ENCODE measurements at regions not wholly inside any gene's neighbourhood (a gene's known extent, or its start where the extent isn't known, plus 50 kb on each side); places are given as distances from the start of the nearest gene placed in this dataset.
A peak's percentile ranks its signal among the peaks of the same experiment; 100 is the strongest.

DNA sequence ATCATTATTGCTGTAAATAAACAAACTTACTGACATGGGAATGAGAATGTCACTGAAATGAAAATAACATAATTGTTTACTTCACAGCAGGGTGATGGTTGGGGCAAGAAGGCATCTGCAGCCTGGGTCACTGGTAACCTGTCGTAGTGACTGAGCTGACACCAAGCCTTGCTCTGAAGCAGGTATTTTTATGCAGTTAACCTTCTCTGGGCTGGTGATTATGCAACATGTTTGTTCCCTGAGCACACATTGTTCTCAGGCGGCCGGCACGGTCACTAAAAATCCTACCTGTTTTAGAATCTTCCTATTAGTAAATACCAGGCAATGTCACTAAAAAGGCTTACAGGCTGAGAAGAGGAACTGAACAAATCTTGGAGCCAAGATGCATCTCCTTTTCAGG is 157.7 kb upstream of the NR3C1 start:
- ChIA-PET CTCF (ENCODE audit: low intra/inter-chr PET ratio, low total read pairs) (no interaction called here), POLR2A (interaction anchor here (0.8 to 1.8 kb wide), 7 partner anchors 9 to 68 kb away, joined by 3 to 12 read pairs (median 4); no protein-coding TSS in a partner anchor)
- Histone ChIP-seq H3K36me3 (replicated peaks in 1 of 2; ENCODE audit: control insufficient read depth in 1 of 2, insufficient read depth in 2 of 2, low read length in 2 of 2) (no peaks in the 10 kb centered on the region), H3K4me3 (replicated peaks in 1 of 3; ENCODE audit: insufficient read depth in 1 of 3, low read depth in 2 of 3, low read length in 3 of 3) (peak overlapping the region; percentile 26 to 44 (median 43)), H2AFZ (ENCODE audit: low read length) (peak overlapping the region; percentile 70), H3K9ac (ENCODE audit: insufficient read depth, low read depth, low read length) (peak overlapping the region; percentile 51; the same call in 1 of the 2 replicates), H3K27me3 (ENCODE audit: control insufficient read depth in 1 of 2, insufficient read depth in 2 of 2, low read length in 2 of 2) (no peaks in the 10 kb centered on the region), H3K79me2 (ENCODE audit: insufficient read depth, low read length) (no peaks in the 10 kb centered on the region), H3K27ac (ENCODE audit: extremely low read length, insufficient read depth, low read length) (peak overlapping the region; percentile 44), H3K4me2 (ENCODE audit: low read depth, low read length) (peak overlapping the region; percentile 80), H3K4me1 (ENCODE audit: insufficient read depth, low read length) (peaks cover 61% of the 10 kb centered on the region), H3K9me3 (ENCODE audit: low read length) (no peaks in the 10 kb centered on the region), H4K20me1 (ENCODE audit: insufficient read depth, low read length) (no peaks in the 10 kb centered on the region)
- intact Hi-C loops (cut with micrococcal nuclease; ENCODE audit: unreplicated experiment) (loop anchor here (10.0 kb wide), 1 partner anchor 156 kb away; the partner anchor contains the start of gene NR3C1), in situ Hi-C loops (cut with HindIII; ENCODE audit: extremely low pct_ligation_motif_present, low pct_unique_long_range_greater_than_20kb) (no loop called here)
- FAIRE-seq = peak; percentile 80
- ATAC-seq = peak; percentile 78
- no TSS peak for BruUV-seq (replicated peaks)
- peak; percentile 72 for DNase-seq (ENCODE audit: low spot score)
- WGBS (ENCODE audit: low lambda C conversion rate) = 0% methylated on average over 4 of the region's 4 CpGs
- no peak for TF ChIP-seq ZNF235 (CRISPR knock-in tag; IDR thresholded peaks at IDR 0.05; ENCODE audit: borderline replicate concordance)
- TF ChIP-seq, protein P1, sequence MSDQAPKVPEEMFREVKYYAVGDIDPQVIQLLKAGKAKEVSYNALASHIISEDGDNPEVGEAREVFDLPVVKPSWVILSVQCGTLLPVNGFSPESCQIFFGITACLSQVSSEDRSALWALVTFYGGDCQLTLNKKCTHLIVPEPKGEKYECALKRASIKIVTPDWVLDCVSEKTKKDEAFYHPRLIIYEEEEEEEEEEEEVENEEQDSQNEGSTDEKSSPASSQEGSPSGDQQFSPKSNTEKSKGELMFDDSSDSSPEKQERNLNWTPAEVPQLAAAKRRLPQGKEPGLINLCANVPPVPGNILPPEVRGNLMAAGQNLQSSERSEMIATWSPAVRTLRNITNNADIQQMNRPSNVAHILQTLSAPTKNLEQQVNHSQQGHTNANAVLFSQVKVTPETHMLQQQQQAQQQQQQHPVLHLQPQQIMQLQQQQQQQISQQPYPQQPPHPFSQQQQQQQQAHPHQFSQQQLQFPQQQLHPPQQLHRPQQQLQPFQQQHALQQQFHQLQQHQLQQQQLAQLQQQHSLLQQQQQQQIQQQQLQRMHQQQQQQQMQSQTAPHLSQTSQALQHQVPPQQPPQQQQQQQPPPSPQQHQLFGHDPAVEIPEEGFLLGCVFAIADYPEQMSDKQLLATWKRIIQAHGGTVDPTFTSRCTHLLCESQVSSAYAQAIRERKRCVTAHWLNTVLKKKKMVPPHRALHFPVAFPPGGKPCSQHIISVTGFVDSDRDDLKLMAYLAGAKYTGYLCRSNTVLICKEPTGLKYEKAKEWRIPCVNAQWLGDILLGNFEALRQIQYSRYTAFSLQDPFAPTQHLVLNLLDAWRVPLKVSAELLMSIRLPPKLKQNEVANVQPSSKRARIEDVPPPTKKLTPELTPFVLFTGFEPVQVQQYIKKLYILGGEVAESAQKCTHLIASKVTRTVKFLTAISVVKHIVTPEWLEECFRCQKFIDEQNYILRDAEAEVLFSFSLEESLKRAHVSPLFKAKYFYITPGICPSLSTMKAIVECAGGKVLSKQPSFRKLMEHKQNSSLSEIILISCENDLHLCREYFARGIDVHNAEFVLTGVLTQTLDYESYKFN (CRISPR knock-in tag; conservative IDR thresholded peaks at IDR 0.05) = peak; percentile 42
- peak; percentile 62 for TF ChIP-seq BCL6 (CRISPR knock-in tag; IDR thresholded peaks at IDR 0.05)
- TF ChIP-seq ZNF335 (CRISPR knock-in tag; IDR thresholded peaks at IDR 0.05) = no peak
- TF ChIP-seq ZNF879 (CRISPR knock-in tag; IDR thresholded peaks at IDR 0.05) = no peak
- TF ChIP-seq RXRB (CRISPR knock-in tag; IDR thresholded peaks at IDR 0.05; ENCODE audit: borderline replicate concordance) = peak; percentile 78
- 0 out of 2 replicates have a peak, but pooled peaks have one; percentile 67 for TF ChIP-seq ZNF792 (CRISPR knock-in tag; IDR thresholded peaks at IDR 0.05)
- peak; percentile 54 for TF ChIP-seq SAP130 (CRISPR knock-in tag; IDR thresholded peaks at IDR 0.05; ENCODE audit: low read depth)
- no peak for TF ChIP-seq FOXP1 (IDR thresholded peaks at IDR 0.05)
- peak; percentile 85 for TF ChIP-seq FOXP1 (CRISPR knock-in tag; IDR thresholded peaks at IDR 0.05)
- peak; percentile 74 for TF ChIP-seq HDAC2 (CRISPR knock-in tag; IDR thresholded peaks at IDR 0.05)
- peak; percentile 31; the same call in 1 of the 2 replicates for TF ChIP-seq ELF3 (CRISPR knock-in tag; IDR thresholded peaks at IDR 0.05)
- no peak for TF ChIP-seq ZNF484 (CRISPR knock-in tag; IDR thresholded peaks at IDR 0.05; ENCODE audit: borderline replicate concordance, low read depth)
- TF ChIP-seq, protein P2, sequence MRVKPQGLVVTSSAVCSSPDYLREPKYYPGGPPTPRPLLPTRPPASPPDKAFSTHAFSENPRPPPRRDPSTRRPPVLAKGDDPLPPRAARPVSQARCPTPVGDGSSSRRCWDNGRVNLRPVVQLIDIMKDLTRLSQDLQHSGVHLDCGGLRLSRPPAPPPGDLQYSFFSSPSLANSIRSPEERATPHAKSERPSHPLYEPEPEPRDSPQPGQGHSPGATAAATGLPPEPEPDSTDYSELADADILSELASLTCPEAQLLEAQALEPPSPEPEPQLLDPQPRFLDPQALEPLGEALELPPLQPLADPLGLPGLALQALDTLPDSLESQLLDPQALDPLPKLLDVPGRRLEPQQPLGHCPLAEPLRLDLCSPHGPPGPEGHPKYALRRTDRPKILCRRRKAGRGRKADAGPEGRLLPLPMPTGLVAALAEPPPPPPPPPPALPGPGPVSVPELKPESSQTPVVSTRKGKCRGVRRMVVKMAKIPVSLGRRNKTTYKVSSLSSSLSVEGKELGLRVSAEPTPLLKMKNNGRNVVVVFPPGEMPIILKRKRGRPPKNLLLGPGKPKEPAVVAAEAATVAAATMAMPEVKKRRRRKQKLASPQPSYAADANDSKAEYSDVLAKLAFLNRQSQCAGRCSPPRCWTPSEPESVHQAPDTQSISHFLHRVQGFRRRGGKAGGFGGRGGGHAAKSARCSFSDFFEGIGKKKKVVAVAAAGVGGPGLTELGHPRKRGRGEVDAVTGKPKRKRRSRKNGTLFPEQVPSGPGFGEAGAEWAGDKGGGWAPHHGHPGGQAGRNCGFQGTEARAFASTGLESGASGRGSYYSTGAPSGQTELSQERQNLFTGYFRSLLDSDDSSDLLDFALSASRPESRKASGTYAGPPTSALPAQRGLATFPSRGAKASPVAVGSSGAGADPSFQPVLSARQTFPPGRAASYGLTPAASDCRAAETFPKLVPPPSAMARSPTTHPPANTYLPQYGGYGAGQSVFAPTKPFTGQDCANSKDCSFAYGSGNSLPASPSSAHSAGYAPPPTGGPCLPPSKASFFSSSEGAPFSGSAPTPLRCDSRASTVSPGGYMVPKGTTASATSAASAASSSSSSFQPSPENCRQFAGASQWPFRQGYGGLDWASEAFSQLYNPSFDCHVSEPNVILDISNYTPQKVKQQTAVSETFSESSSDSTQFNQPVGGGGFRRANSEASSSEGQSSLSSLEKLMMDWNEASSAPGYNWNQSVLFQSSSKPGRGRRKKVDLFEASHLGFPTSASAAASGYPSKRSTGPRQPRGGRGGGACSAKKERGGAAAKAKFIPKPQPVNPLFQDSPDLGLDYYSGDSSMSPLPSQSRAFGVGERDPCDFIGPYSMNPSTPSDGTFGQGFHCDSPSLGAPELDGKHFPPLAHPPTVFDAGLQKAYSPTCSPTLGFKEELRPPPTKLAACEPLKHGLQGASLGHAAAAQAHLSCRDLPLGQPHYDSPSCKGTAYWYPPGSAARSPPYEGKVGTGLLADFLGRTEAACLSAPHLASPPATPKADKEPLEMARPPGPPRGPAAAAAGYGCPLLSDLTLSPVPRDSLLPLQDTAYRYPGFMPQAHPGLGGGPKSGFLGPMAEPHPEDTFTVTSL (CRISPR knock-in tag; IDR thresholded peaks at IDR 0.05; ENCODE audit: borderline replicate concordance) = peak; percentile 87; the same call in 1 of the 2 replicates
- peak; percentile 85 for TF ChIP-seq ZNF292 (CRISPR knock-in tag; IDR thresholded peaks at IDR 0.05; ENCODE audit: borderline replicate concordance, low read depth)
- TF ChIP-seq ZMYM4 (CRISPR knock-in tag; IDR thresholded peaks at IDR 0.05) = peak; percentile 80
- TF ChIP-seq NR2F6 (IDR thresholded peaks at IDR 0.05) = no peak
- no peak; the same call in 1 of the 2 replicates for TF ChIP-seq NR2F6 (CRISPR knock-in tag; IDR thresholded peaks at IDR 0.05)
- peak in 1 of 2 experiments; percentile 63; a peak in 2 of 4 replicates for TF ChIP-seq EP300 (IDR thresholded peaks at IDR 0.05; ENCODE audit: low read depth in 2 of 2, low read length in 2 of 2)
- no peak for TF ChIP-seq EP300 (CRISPR knock-in tag; IDR thresholded peaks at IDR 0.05; ENCODE audit: borderline replicate concordance)

All from HepG2 (cell line).